H1 (cell line): ENCODE measurements at regions not wholly inside any gene's neighbourhood (a gene's known extent, or its start where the extent isn't known, plus 50 kb on each side); places are given as distances from the start of the nearest gene placed in this dataset.

Experiments
- CTCF ChIA-PET: fragments of 300-600 bp; sonication (Branson Sonifier 250); formaldehyde crosslinking; loops from one replicate; lab custom pipeline; 2021; ENCODE audit not compliant: partially characterized antibody; lab: Charles Lee
- POLR2A ChIA-PET: fragments of 300-600 bp; sonication (Branson Sonifier 250); formaldehyde crosslinking; loops from one replicate; lab custom pipeline; 2021; ENCODE audit warnings: inconsistent platforms; ENCODE audit not compliant: partially characterized antibody; lab: Charles Lee
- DNase-seq, 2 experiments: peaks; one replicate each; pipeline versions ENCODE4 v3.0.0 to v3.0.0-alpha.2; 2010 to 2022; ENCODE audit warnings: low spot score in 2 of 2, low read depth in 1 of 2, mixed read lengths in 1 of 2
- FAIRE-seq: peaks from 2 replicates; lab custom pipeline; 2011; peaks lifted over from hg19 to GRCh38; lab: Jason Lieb, UNC
- H2AFZ ChIP-seq: 2 replicates; pipeline ENCODE4 v1.8.1; 2012; ENCODE audit warnings: low read length, inconsistent platforms
- H2AK5ac ChIP-seq: 2 replicates; pipeline ENCODE4 v1.6.1; 2013; ENCODE audit warnings: low read depth, low read length
- H2BK120ac ChIP-seq: replicated peaks from 2 replicates; pipeline ENCODE3; 2013; ENCODE audit warnings: low read depth, low read length, inconsistent platforms
- H2BK12ac ChIP-seq: 2 replicates; pipeline ENCODE4 v1.6.1; 2013; ENCODE audit warnings: low read depth, low read length
- H2BK15ac ChIP-seq: 2 replicates; pipeline ENCODE4 v1.6.1; 2013; ENCODE audit warnings: low read length
- H2BK20ac ChIP-seq: 2 replicates; pipeline ENCODE4 v1.6.1; 2013; ENCODE audit warnings: low read length
- H2BK5ac ChIP-seq: 2 replicates; pipeline ENCODE4 v1.6.1; 2013; ENCODE audit warnings: low read depth, low read length
- H3K14ac ChIP-seq: 2 replicates; pipeline ENCODE4 v1.6.1; 2013; ENCODE audit warnings: inconsistent platforms; ENCODE audit not compliant: insufficient read length
- H3K18ac ChIP-seq: 2 replicates; pipeline ENCODE4 v1.6.1; 2013; ENCODE audit warnings: low read length; ENCODE audit errors: extremely low read depth
- H3K23ac ChIP-seq: 2 replicates; pipeline ENCODE4 v1.6.1; 2013; ENCODE audit warnings: inconsistent platforms; ENCODE audit not compliant: insufficient read length
- H3K23me2 ChIP-seq: 2 replicates; pipeline ENCODE4 v1.6.1; 2013; ENCODE audit warnings: low read depth, low read length
- H3K27ac ChIP-seq: 2 replicates; pipeline ENCODE4 v1.6.1; 2011; ENCODE audit warnings: low read depth, low read length, inconsistent platforms
- H3K27me3 ChIP-seq, 4 experiments: replicated peaks in 1 of 4; 1 replicate in 1 of 4; 2 replicates in 3 of 4; pipeline versions ENCODE4 v1.6.1 to v1.8.1; 2011 to 2013; ENCODE audit warnings: low read length in 3 of 4, mild to moderate bottlenecking in 3 of 4, inconsistent platforms in 2 of 4, mixed read lengths in 2 of 4, moderate library complexity in 1 of 4; ENCODE audit not compliant: control insufficient read depth in 3 of 4, insufficient read depth in 3 of 4; ENCODE audit errors: extremely low read depth in 1 of 4
- H3K36me3 ChIP-seq, 4 experiments: 2 replicates each; pipeline versions ENCODE4 v1.6.1 to v1.8.1; 2011 to 2013; ENCODE audit warnings: mild to moderate bottlenecking in 4 of 4, low read length in 3 of 4, moderate library complexity in 2 of 4, control low read depth in 1 of 4, inconsistent platforms in 1 of 4; ENCODE audit not compliant: insufficient read depth in 4 of 4, control insufficient read depth in 2 of 4
- H3K4ac ChIP-seq: replicated peaks from 2 replicates; pipeline ENCODE3; 2013; ENCODE audit warnings: low read length, low read depth, mixed read lengths, inconsistent platforms; ENCODE audit not compliant: insufficient read length
- H3K4me1 ChIP-seq, 4 experiments: replicated peaks in 1 of 4; 1 replicate in 1 of 4; 2 replicates in 3 of 4; pipeline versions ENCODE4 v1.6.1 to v1.8.1; 2011 to 2013; ENCODE audit warnings: low read length in 3 of 4, inconsistent platforms in 2 of 4, mixed read lengths in 1 of 4; ENCODE audit not compliant: insufficient read depth in 4 of 4, control insufficient read depth in 3 of 4
- H3K4me2 ChIP-seq, 2 experiments: 2 replicates each; pipeline versions ENCODE4 v1.6.1 to v1.8.1; 2011 to 2013; ENCODE audit warnings: low read depth in 2 of 2, low read length in 2 of 2, control low read depth in 1 of 2, inconsistent platforms in 1 of 2, mild to moderate bottlenecking in 1 of 2; ENCODE audit not compliant: insufficient read depth in 1 of 2
- H3K4me3 ChIP-seq, 4 experiments: fragments of 200-600, 300-600 bp in 1 of 4; sonication (generic), shearing (Covaris generic), sonication (Bioruptor Twin) in 1 of 4; 2 replicates each; pipeline versions ENCODE4 v1.5.1 to v1.8.1; 2011 to 2016; ENCODE audit warnings: low read length in 4 of 4, low read depth in 3 of 4, control low read depth in 2 of 4, inconsistent platforms in 2 of 4, mild to moderate bottlenecking in 2 of 4, mixed read lengths in 1 of 4, moderate library complexity in 1 of 4; ENCODE audit not compliant: insufficient read depth in 2 of 4; ENCODE audit errors: extremely low read depth in 1 of 4
- H3K56ac ChIP-seq: replicated peaks from 2 replicates; pipeline ENCODE3; 2013; ENCODE audit warnings: low read depth, mild to moderate bottlenecking, mixed read lengths, low read length, inconsistent platforms; ENCODE audit not compliant: insufficient read length
- H3K79me1 ChIP-seq: 2 replicates; pipeline ENCODE4 v1.6.1; 2013; ENCODE audit warnings: low read depth, low read length, control low read depth
- H3K79me2 ChIP-seq, 2 experiments: 2 replicates each; pipeline versions ENCODE4 v1.6.1 to v1.8.1; 2012 to 2013; ENCODE audit warnings: low read length in 2 of 2, mild to moderate bottlenecking in 2 of 2, inconsistent platforms in 1 of 2; ENCODE audit not compliant: insufficient read depth in 2 of 2, control insufficient read depth in 1 of 2
- H3K9ac ChIP-seq, 4 experiments: replicated peaks in 1 of 4; 1 replicate in 1 of 4; 2 replicates in 3 of 4; pipeline versions ENCODE4 v1.6.1 to v1.8.1; 2011 to 2013; ENCODE audit warnings: low read depth in 3 of 4, low read length in 3 of 4, control low read depth in 2 of 4, mild to moderate bottlenecking in 2 of 4, moderate library complexity in 2 of 4, inconsistent platforms in 1 of 4; ENCODE audit errors: extremely low read depth in 1 of 4
- H3K9me3 ChIP-seq, 2 experiments: 2 replicates each; pipeline versions ENCODE4 v1.6.1 to v1.8.1; 2012 to 2013; ENCODE audit warnings: mild to moderate bottlenecking in 2 of 2, moderate library complexity in 2 of 2, control low read depth in 1 of 2, inconsistent platforms in 1 of 2, low read depth in 1 of 2, low read length in 1 of 2, mixed read lengths in 1 of 2; ENCODE audit not compliant: insufficient read depth in 2 of 2
- H4K20me1 ChIP-seq, 2 experiments: replicated peaks in 1 of 2; 2 replicates each; pipeline versions ENCODE3 to v1.8.1; 2011 to 2013; ENCODE audit warnings: inconsistent platforms in 2 of 2, low read length in 2 of 2, mild to moderate bottlenecking in 1 of 2; ENCODE audit not compliant: insufficient read depth in 2 of 2, control insufficient read depth in 1 of 2
- H4K5ac ChIP-seq: 2 replicates; pipeline ENCODE4 v1.6.1; 2013; ENCODE audit warnings: low read length, low read depth, mixed read lengths, inconsistent platforms; ENCODE audit not compliant: insufficient read length
- H4K8ac ChIP-seq: 2 replicates; pipeline ENCODE4 v1.8.0; 2013; ENCODE audit warnings: mild to moderate bottlenecking, moderate library complexity, low read length, inconsistent platforms; ENCODE audit not compliant: insufficient read depth; ENCODE audit errors: extremely low read depth
- H4K91ac ChIP-seq: replicated peaks from 2 replicates; pipeline ENCODE3; 2013; ENCODE audit warnings: low read length, mixed read lengths, inconsistent platforms; ENCODE audit not compliant: insufficient read length
- ATF3 ChIP-seq: IDR thresholded peaks from 2 replicates; pipeline ENCODE4 v1.6.1; 2011; ENCODE audit warnings: low read depth, mild to moderate bottlenecking, low read length; ENCODE audit not compliant: insufficient read depth
- CEBPB ChIP-seq: IDR thresholded peaks from 2 replicates; pipeline ENCODE4 v1.6.1; 2012; ENCODE audit warnings: low read depth, low read length
- CHD2 ChIP-seq: IDR thresholded peaks from 2 replicates; pipeline ENCODE4 v1.6.1; 2012; ENCODE audit warnings: low read length, improper control_type of control experiment
- CTCF ChIP-seq, 3 experiments: IDR thresholded peaks; 1 replicate in 2 of 3; 2 replicates in 1 of 3; pipeline versions ENCODE4 v1.5.1 to v1.6.1; 2011; ENCODE audit warnings: low read length in 3 of 3, mild to moderate bottlenecking in 3 of 3, inconsistent platforms in 2 of 3, low read depth in 1 of 3, moderate library complexity in 1 of 3; ENCODE audit not compliant: insufficient read depth in 1 of 3; ENCODE audit errors: control extremely low read depth in 1 of 3
- KDM4A ChIP-seq: IDR thresholded peaks from one replicate; pipeline ENCODE4 v1.7.1; 2012; ENCODE audit warnings: low read depth, mild to moderate bottlenecking, moderate library complexity, low read length, inconsistent platforms; ENCODE audit not compliant: severe bottlenecking
- POLR2AphosphoS5 ChIP-seq: IDR thresholded peaks from 2 replicates; pipeline ENCODE4 v1.6.1; 2011; ENCODE audit warnings: low read depth, low read length
- RBBP5 ChIP-seq: IDR thresholded peaks from 2 replicates; pipeline ENCODE4 v1.7.1; 2012; ENCODE audit warnings: low read depth, mild to moderate bottlenecking, inconsistent platforms, low read length, moderate library complexity, borderline replicate concordance
- RNF2 ChIP-seq: fragments of 200-900, 300-1000 bp; sonication (generic); IDR thresholded peaks from 2 replicates; pipeline ENCODE4 v1.7.1; 2016; ENCODE audit warnings: borderline replicate concordance, low read depth, mild to moderate bottlenecking, antibody characterized with exemption, low read length; ENCODE audit not compliant: poor library complexity, severe bottlenecking; ENCODE audit errors: missing control alignments
- RXRA ChIP-seq: IDR thresholded peaks from 2 replicates; pipeline ENCODE4 v1.6.1; 2011; ENCODE audit warnings: low read depth, mild to moderate bottlenecking, low read length, moderate library complexity; ENCODE audit not compliant: insufficient read depth
- TAF7 ChIP-seq: optimal IDR thresholded peaks from 2 replicates; pipeline ENCODE3; 2011; ENCODE audit warnings: low read depth, mild to moderate bottlenecking, inconsistent platforms, low read length, moderate library complexity, borderline replicate concordance
- YY1 ChIP-seq: IDR thresholded peaks from 2 replicates; pipeline ENCODE4 v1.6.1; 2011; ENCODE audit warnings: low read depth, mild to moderate bottlenecking, low read length
- WGBS, 2 experiments: shearing (Covaris generic) in 1 of 2; methylation state at CpG; one replicate each; pipeline versions ENCODE4 v1.1.6 to v1.1.7; 2013 to 2015; ENCODE audit warnings: low lambda C conversion rate in 2 of 2, mixed read lengths in 2 of 2, inconsistent platforms in 1 of 2, low coverage in 1 of 2, missing lambda C conversion rate in 1 of 2; ENCODE audit not compliant: insufficient replicate concordance in 2 of 2, insufficient coverage in 1 of 2, insufficient read length in 1 of 2; ENCODE audit errors: extremely low coverage in 1 of 2, missing lambda C conversion rate in 1 of 2; 5-methylcytosine and 5-hydroxymethylcytosine counted together

GRCh38 chr10:78286186-78286585, 252.5 kb downstream of the RPS24 start:
- no peak overlapping the region for H2AK5ac ChIP-seq
- ChIA-PET CTCF (interaction anchor here (10.4 kb wide), 1 partner anchor 24 kb away, joined by 94 read pairs; no protein-coding TSS in a partner anchor), POLR2A (no interaction called here)
- H3K14ac ChIP-seq, result no peak overlapping the region
- no peak overlapping the region for H2BK5ac ChIP-seq
- H3K4me2 ChIP-seq, result no peak overlapping the region
- no peaks in the 10 kb centered on the region for H3K79me1 ChIP-seq
- H3K23ac ChIP-seq, result no peak overlapping the region
- H3K27ac ChIP-seq, result no peak overlapping the region
- no peak overlapping the region for H3K18ac ChIP-seq
- H3K4ac ChIP-seq, result no peak overlapping the region
- H3K23me2 ChIP-seq, result no peaks in the 10 kb centered on the region; the same call in 1 of the 2 replicates
- no peak overlapping the region for H2BK120ac ChIP-seq
- peaks cover 0 to 1% of the 10 kb centered on the region in 2 experiments for H4K20me1 ChIP-seq
- no peak overlapping the region for H4K5ac ChIP-seq
- no peak overlapping the region for H2AFZ ChIP-seq
- H3K79me2 ChIP-seq, result no peaks in the 10 kb centered on the region
- H4K8ac ChIP-seq, result no peak overlapping the region
- FAIRE-seq (no peak), DNase-seq (peak in 1 of 2 experiments; percentile 64)
- H3K4me1 ChIP-seq, result peaks cover 0 to 13% (median 8%) of the 10 kb centered on the region in 4 experiments; a peak in 6 of 7 replicates
- WGBS, 2 experiments, result 80% methylated on average over 1 of the region's 1 CpG; no CpG with 5 or more reads in 1 of the 2 experiments
- no peak overlapping the region for H2BK12ac ChIP-seq
- H3K56ac ChIP-seq, result no peak overlapping the region
- no peak overlapping the region for H3K4me3 ChIP-seq
- no peak overlapping the region for H2BK20ac ChIP-seq
- no peak overlapping the region for H2BK15ac ChIP-seq
- H3K9ac ChIP-seq, result no peak overlapping the region
- H3K27me3 ChIP-seq, result peaks cover 0 to 4% (median 0%) of the 10 kb centered on the region in 4 experiments; a peak in 2 of 7 replicates
- no peaks in the 10 kb centered on the region for H3K36me3 ChIP-seq
- H3K9me3 ChIP-seq, result no peaks in the 10 kb centered on the region
- no peak overlapping the region for H4K91ac ChIP-seq
- TF ChIP-seq KDM4A (no peak), TAF7 (no peak), CTCF (IDR thresholded peaks at IDR 0.05; ENCODE audit: control extremely low read depth in 1 of 3, insufficient read depth in 1 of 3, low read depth in 1 of 3, low read length in 3 of 3) (no peak), RXRA (no peak), CEBPB (no peak), YY1 (no peak), CHD2 (no peak), POLR2AphosphoS5 (no peak), RBBP5 (no peak), RNF2 (no peak), ATF3 (no peak)
